Cortex of kidney (tissue), 1 donor: ENCODE measurements at regions not wholly inside any gene's neighbourhood (a gene's known extent, or its start where the extent isn't known, plus 50 kb on each side); places are given as distances from the start of the nearest gene placed in this dataset.
"Not testable (repeated sequence)": the region's sequence is repeated elsewhere in the genome, so short reads cannot be mapped to it uniquely, and the experiment has no call there.

Experiments used
- DNase-seq: peaks from one replicate; lab custom pipeline; 2025; lab: John Stamatoyannopoulos, UW

DNA sequence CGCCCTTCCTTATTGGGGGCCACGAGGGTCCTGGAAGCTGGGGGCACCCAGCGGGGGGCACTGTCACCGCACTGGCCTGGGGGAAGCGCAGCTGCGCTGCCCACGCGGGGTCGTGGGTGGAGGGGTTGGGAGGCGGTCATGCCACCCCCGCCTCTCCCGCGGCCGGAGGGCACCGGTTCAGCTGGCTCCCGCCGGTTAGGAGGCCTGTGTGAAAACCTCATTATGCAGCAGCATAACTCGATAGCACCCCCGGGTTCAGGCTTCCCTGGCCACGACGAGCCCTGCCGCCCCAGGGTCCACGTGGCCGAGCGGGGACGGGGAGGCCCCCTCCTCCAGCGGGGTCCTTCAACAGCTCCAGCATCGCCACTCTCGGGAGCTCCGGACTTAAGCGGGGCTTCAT lies 91.2 kb upstream of the ERCC6L2 start:
- DNase-seq = no peak

DNA sequence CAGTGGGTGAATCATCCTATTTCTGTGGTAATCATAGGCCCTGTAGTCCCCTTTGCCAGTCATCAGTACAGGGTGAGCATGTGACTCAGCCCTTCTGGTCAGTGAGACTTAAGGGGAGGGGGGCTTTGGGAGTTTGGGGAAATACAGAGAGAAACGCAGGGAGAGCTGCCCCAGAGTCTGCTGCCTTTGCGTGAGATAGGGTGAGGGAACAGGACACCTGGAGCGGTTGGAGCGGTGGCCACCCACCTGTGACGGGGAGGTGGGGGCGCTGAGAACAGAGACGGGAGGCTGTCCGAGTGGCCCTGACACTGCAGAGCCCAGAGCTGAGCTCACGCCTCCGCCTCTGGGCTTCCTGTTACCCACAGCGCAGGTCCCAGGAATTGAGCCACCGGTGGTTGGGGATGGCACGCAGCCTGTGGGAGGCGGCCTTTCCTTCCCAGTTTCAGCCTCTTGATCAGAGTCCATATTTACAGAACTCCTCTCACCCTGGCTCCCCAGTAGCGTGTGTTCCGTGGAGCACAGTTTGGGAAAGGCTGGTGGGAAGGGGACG lies 92.0 kb upstream of the ERCC6L2 start:
- DNase-seq = no peak

DNA sequence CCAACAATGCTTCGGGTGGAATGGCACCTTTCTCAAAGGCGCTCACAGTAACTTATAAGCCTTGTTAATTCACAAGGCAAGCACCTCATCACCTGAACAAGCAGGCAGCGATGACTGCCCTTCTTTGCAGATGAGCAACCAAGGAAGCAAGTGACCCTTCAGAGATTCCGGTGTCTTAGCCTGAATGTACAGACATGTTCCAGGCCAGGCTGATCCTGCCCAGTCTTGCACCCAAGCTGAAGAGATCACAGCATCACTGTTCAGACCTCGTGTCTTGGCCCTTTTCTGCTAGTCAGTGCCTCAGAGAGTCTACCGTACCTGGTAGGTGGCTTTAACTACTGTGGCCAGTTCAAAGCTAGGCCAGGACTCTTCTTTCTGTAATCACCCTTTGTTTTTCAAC lies 94.7 kb upstream of the ERCC6L2 start:
- no peak for DNase-seq

DNA sequence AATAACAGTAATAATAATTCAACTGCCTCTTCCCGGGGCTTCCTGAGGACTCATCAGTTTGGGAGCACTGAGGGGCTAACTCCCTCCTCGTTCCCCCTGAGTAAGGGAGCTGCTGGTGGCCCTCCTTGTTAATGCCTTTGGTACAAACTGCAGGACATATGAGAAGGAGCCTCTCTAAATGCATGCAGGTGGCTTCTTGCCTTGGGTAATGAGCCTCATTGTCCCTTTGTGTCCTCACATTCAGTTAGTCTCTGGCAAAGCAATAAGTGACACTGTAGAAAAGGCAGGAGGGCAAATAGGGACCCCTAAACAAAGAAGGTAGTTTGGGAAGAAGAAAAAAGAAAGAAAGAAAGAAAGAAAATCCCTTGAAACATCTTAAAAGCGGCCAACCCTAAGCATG lies 95.4 kb upstream of the ERCC6L2 start:
- no peak for DNase-seq

DNA sequence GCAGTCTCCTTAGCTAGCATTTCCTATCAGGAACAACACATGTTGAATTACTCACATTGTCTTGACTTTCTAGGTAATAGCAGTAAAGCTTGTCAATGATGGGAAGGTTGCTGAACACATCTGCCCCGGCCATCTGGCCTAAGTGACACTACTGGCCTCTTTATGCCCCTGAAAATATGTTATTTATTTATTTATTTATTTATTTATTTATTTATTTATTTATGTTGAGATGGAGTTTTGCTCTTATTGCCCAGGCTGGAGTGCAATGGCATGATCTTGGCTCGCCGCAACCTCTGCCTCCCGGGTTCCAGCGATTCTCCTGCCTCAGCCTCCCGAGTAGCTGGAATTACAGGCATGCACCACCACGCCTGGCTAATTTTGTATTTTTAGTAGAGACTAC lies 95.9 kb upstream of the ERCC6L2 start:
- DNase-seq = not testable (repeated sequence)

DNA sequence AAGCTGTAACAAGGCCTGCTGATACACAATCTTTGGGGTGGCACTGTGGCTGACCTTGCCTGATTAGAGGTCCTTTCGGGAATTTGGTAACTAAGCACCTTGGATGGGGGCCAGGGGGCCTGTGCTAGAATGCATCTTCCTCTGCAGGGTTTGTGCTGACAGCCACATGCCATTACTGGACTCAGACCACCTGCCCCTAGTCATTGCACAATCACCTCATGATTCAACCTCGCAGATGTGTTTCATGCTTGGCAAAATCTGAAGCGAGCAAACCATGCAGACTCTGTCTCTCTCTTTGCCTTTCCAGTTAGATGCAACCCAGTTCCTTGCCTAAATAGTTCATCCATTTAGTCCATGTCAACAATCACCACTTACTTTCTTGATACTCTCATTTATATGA lies 96.5 kb upstream of the ERCC6L2 start:
- DNase-seq = no peak

DNA sequence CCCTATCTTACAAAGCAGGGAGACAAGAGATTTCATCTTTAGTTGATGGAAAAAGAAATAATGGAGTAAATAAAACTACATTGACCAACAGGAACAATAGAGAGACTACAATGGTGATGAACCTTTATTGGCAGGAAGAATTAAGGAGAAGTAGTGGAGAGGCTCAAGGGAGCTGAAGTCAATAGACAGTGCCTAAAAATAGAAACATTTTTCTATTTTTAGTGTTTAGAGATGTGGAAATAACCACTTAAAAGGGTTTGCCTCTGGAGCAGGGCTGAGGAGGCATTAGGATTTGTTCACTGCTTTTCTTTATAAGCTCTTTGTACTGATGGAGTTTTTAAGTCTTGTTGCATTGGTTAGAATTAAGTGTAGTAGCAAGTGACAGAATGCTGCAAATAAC lies 98.4 kb upstream of the ERCC6L2 start:
- DNase-seq = no peak

DNA sequence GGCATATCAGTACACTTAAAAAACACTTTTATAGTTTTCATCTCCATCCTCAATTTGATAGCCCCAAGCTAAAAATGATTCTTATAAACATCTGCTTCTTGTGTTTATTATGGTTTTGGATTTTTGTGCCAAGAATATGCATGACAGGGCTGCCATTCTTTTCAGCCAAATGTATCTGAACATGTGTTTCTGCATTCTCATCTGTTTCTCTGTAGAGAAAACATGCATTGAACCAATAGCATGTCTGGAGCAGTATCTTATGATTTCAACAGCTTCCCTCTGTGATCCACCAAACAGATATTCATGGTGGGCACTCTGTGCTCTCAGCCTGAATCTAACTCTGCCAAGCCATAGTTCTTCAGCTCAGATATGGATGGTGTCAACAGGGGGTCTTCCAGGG lies 99.3 kb upstream of the ERCC6L2 start:
- no peak for DNase-seq

DNA sequence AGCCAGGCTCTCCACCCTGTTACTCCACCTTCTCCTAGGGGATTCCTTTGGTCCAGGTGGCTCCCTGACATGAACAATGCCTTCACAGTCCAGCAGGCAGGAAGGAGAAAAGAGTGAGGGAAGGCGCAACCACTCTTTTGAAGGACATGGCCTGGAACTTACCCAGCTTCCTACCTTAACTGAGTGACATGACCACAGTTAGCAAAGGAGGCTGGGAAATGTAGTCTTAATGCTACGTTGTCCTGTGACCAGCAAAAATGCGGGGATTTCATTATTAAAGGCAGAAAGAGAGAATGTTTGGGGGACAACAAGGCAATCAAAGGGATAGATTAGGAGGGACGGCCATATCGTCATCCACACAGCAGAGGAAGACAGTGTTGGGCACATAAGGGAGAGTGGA lies 100.3 kb upstream of the ERCC6L2 start:
- DNase-seq = no peak

DNA sequence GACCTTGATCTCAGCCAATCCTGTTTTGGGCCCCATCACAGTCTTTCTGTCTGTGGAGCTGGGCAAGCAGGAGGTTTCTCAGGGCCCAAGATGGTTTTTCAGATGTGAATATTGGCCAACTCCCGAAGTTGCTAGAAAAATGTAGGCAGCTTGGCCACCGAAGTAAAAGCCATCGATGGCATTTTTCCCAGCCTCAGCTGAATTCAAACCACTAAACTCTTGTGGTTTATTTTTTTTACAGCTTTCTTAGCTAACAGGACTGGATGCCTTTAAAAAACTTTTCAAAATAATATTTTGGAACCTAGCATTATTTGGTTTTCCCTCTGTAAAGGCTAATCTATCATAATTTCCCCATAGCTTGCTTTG lies 102.5 kb upstream of the ERCC6L2 start:
- no peak for DNase-seq

DNA sequence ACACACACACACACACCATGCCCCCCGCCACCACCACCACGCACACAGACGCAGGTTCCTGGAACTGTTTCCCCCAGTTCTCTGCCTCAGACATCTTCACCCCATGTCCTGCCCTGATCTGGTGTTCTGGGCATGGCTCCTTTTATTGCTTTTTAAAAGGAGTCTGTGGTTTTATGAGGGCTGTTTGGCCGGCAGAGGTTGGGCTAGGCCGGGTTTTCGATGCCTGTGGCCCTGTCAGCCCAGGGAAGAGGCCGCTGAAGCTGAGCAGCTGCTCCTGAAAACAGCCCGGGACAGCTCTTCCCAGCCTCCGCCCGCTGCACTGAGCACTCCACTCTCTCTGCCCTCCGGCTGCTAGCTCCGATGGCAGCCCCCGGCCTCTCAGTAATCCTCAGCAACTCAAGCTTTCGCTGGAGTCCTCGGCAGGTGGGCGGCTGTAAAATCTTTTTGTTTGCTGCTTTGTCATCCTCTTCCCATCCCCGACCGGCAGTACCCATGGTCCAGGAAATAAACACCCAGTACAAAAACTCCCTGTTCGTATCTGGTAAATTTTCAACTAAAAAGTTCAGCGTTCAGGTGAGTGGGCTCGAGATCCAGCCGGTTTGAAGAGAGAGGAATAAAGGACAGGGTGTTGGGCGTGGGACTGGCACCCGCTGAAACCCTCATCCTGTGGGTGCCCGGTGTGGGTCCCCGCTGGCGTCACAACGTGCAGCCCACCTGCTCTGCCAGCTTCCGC lies 103.0 kb upstream of the ERCC6L2 start:
- DNase-seq = no peak

DNA sequence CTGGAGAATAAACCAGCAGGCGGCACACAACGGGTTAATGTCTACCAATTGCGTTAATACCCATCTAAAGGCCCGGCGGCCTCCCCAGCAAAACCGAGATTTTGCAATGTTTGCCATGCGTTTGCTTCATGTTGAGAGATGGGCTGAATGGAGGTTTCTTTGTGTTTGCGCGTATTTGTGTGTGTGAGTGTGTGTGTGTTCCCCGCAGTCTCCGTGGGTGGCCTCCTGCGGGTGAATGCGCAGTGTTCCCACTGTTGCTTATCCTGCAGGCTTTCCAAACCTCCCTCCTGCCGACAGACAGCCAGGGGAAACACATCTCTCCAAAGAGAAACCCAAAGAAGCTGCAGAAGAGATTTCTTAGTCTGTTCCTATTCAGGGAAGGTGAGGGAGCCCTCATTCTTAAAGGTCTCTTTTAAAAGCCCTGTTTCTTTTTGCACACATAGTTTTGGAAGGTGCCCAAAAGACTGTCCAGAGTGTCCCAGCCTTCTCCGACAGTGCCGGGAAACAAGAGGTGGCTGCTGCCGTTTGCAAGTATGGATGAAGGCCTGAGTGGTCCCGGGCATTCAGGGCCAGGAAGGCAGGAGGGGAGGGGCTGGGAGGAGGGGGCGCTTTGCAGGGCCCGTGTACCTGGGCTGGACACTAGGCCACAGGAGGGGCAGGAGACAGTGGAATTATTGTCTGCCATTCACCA lies 103.8 kb upstream of the ERCC6L2 start:
- no peak for DNase-seq

DNA sequence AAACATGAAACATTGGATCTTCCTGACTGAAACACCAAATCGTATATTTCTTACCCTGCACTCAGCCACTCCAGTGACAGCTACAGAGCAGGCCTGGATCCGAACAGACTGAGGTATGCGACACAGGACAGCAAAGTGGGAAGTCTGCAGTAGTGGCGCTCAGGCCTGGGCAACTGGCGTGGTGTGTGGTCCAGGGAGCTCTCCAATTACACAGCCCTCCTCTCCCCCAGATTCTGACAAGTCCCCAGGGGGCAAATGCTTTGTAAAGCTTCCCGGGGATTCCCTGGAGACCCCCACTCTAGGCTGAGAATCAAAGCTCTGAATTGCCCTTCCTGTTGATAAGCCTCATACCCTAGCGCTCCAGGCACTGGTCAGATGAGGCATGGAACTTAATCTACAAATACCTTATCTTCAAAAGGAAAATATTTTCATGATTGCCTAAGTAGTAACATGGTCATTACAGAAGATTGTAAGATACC lies 104.8 kb upstream of the ERCC6L2 start:
- no peak for DNase-seq

DNA sequence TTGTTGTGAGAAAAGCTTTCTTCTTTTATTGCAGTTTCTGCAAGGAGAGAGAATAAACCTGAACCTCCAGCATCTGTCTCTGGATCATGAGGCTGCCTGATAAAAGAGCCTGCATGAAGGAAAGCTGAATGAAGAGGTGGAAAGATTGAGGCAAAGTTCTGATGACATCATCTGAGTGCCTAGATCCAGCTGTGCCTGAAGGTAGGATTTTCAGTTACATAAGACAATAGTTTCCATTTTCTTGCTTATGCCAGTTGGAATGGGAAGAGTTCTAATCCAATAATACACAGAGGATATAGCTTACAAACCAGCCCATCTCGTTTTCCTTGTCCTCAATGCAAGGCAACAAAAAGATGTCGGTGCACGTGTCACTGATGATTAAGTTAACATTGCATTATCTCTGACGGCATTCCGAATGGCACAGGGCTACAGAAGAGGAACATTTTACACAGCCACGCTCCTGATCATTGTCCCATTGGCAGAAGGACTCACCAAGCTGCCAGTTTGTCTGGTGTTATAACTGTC lies 105.5 kb upstream of the ERCC6L2 start:
- DNase-seq = no peak

DNA sequence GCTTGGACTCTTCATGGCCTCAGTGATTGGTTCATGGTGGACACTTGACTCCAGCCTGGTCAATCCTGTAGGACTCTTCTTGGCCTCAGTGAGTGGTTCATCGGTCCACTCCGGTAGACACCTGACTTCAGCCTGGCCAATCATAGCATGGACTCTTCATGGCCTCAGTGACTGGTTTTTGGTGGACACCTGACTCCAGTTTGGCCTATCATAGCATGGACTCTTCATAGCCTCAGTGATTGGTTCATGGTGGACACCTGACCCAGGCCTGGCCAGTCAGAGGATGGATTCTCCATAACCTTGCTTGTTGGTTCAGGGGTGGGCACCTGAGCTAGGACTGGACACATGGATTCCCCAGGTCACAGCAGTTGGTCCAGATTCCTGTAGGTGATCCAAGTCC lies 106.0 kb upstream of the ERCC6L2 start:
- no peak for DNase-seq

DNA sequence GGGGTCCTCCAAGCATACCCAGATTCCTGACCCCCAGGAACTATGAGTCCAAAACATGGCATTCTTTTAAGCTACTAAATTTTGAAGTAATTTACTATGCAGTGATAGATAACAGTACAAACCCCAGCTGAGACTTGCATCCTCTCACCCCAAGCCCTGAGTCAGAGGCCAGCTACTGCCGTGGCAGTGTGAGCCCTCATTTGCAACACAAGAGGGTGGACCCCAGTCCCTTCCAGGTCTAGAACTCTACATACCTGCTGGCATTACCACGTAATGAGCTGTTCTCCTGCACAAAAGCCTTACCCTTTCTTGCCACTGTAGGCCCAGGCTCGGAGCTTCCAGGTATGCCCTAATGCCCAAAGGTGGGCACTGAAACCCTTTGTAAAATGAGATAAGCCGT lies 108.6 kb upstream of the ERCC6L2 start:
- no peak for DNase-seq

DNA sequence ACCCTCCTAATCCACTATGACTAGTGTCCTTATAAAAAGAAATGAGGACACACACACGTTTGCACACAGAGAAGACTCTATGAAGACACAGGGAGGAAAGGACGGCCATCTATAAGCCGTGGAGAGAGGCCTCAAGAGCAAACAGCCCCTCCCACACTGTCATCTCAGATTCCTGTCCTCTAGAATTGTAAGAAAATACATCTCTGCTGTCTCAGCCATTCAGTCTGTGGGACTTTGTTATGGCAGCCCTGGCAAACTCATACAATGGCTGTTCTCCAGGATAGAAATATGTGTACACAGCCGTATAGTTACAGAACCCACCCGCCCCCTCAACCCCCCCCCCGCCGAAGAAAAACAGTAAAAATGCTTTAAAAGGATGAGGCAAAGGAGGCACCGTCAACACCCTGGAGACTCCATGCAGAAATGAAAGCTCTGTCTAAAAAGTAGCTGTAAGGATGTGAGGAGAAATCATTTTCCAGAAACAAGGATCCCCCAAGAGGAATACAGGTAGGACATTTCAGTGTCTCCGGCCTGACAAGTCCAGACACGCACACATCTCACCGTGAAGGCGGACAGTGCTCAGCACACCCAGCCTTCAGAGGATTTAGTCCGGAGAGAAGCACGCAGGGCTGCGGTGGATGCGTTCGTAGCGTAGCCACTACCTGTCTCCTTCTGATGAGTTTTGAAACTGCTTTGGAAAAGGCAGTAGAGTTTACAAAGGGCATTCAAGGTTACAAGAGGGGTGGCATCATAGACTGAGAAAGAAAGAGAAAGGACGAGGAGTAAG lies 110.8 kb upstream of the ERCC6L2 start:
- no peak for DNase-seq

DNA sequence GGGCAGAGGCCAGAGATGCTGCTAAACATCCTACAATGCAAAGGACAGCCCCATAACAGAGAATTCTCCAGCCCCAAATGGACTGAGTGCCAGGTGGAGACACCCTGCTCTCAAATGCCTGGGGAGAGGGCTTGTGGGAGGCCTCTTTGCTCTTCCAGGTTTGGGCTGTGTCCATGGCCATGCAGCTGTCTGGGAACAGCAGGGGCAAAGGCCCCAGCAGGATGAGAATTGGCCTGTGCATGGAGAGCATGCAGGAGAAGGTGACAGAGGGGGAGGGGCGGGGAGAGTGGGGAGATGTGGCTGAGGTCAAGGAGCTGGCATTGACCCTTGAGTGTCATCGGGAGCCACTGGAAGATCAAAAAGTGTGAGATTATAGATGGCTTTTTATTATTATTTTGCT lies 111.5 kb upstream of the ERCC6L2 start:
- no peak for DNase-seq

DNA sequence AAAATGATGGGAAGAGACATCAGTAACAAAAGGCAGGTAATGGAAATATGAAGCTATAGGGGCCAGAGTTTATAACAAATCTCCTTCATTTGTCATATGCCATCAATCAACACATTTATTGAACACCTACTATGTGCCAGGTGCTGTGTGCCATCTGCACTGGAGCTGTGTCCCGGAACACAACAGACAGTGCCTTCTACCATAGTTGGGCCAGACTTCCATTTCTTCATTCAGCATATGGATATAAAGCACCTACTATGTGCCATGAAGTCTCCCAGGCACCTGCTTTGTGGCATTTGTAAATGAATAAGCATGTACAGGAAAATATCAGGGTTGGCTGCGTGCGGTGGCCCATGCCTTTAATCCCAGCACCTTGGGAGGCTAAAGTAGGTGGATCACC lies 112.5 kb upstream of the ERCC6L2 start:
- no peak for DNase-seq

DNA sequence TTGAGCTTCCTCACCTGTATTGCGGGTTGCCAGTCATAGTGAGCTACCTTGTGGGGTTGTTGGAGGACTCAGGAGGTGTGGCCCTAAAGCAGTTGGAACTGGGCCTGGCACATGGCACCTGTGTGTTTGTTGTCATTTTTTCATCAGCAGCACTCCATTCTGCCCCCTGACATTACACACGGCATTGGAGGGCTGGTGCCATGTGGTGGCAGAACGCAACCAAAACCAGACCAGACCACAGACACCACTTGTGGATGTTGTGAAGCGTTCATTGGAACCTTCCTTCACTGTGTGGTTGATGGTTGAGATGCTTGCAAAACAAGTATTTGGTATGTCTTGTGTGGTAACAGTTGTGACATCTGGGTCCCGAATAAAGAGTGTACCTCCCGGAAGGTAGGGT lies 113.2 kb upstream of the ERCC6L2 start:
- DNase-seq = no peak

DNA sequence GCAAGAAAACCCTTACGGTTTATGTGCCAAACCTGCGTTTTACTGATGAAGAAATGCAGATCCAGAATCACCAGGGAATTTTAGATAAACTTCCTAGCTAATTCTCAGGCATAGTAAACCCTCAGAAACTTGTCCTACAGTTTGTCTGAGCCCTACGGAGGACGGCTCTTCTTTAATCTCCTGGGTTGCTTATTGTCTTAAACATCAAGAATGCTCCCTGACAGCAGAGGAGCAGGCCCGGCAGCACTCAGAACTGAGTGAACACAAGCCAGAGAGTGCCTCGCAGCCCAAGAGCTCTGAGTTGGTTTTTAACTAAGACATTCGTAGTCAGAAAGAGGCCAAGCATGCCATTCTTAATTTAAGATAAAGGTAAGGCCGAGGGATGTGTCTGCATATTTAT lies 114.7 kb upstream of the ERCC6L2 start:
- no peak for DNase-seq

DNA sequence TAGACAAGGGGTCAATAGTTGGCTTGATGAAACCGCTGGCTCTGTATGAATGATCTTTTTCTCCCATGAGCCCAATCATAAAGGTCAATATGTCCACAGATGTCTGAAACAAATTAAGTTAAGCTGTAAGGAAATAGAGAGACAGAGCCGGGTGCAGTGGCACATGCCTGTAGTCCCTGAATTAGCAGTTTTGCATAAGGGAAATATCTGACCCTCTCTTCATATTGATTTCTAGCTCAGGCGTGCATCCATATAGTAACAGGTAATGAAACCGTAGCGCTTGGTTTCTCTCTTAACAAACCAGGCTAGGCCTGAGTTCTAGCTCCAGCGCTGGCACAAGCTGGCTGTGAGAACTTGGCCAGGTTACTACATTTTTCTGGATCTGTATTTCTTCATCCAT lies 118.1 kb upstream of the ERCC6L2 start:
- no peak for DNase-seq

DNA sequence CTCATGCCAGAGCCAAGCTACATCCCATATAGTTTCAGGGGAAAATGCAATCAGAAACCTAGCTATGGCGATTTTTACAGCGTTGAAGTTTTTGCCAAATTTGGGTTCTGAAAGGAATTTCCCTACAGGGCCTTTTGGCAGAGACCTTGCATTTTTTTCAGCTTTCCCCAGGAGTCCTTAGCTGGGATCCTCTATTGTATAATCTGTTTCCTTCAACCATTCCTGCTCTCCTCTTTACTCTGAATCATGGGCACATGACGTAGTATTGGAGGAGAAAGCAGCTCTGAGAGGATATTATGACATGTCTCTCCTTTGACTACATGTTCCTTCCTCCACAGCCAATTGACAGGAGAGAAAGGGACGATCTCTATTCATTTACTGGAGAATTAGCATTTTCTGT lies 118.5 kb upstream of the ERCC6L2 start:
- no peak for DNase-seq
